GM12873 (cell line): ENCODE measurements at regions not wholly inside any gene's neighbourhood (a gene's known extent, or its start where the extent isn't known, plus 50 kb on each side); places are given as distances from the start of the nearest gene placed in this dataset.
A peak's percentile ranks its signal among the peaks of the same experiment; 100 is the strongest.

Experiments
- TF ChIP-seq, protein P1 (sequence below): IDR thresholded peaks from 2 replicates; pipeline ENCODE4 v1.5.1; 2012; ENCODE audit warnings: low read depth, mild to moderate bottlenecking, moderate library complexity, low read length, control low read depth; ENCODE audit not compliant: insufficient read depth; ENCODE audit errors: missing control alignments

DNA sequence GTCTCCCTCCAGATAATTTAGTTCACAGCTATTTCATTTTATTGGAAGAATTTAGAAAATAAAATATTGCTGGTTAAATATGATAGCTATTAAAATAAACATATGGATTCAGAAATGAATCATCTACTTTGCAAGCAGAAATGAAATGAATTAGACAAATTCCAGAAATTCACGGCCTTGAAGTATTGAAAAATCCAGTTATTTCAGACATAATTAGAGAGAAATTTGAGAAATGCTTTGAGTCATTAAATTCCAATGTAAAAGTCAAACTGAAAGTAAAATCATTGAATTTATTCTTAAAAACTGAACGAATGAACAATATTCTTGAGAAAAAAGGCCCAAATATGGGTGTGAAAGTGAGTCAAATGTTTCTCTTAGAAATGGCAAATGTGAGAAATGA, 632.6 kb upstream of the EDIL3 start:
- TF ChIP-seq, protein P1, sequence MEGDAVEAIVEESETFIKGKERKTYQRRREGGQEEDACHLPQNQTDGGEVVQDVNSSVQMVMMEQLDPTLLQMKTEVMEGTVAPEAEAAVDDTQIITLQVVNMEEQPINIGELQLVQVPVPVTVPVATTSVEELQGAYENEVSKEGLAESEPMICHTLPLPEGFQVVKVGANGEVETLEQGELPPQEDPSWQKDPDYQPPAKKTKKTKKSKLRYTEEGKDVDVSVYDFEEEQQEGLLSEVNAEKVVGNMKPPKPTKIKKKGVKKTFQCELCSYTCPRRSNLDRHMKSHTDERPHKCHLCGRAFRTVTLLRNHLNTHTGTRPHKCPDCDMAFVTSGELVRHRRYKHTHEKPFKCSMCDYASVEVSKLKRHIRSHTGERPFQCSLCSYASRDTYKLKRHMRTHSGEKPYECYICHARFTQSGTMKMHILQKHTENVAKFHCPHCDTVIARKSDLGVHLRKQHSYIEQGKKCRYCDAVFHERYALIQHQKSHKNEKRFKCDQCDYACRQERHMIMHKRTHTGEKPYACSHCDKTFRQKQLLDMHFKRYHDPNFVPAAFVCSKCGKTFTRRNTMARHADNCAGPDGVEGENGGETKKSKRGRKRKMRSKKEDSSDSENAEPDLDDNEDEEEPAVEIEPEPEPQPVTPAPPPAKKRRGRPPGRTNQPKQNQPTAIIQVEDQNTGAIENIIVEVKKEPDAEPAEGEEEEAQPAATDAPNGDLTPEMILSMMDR, result no peak

DNA sequence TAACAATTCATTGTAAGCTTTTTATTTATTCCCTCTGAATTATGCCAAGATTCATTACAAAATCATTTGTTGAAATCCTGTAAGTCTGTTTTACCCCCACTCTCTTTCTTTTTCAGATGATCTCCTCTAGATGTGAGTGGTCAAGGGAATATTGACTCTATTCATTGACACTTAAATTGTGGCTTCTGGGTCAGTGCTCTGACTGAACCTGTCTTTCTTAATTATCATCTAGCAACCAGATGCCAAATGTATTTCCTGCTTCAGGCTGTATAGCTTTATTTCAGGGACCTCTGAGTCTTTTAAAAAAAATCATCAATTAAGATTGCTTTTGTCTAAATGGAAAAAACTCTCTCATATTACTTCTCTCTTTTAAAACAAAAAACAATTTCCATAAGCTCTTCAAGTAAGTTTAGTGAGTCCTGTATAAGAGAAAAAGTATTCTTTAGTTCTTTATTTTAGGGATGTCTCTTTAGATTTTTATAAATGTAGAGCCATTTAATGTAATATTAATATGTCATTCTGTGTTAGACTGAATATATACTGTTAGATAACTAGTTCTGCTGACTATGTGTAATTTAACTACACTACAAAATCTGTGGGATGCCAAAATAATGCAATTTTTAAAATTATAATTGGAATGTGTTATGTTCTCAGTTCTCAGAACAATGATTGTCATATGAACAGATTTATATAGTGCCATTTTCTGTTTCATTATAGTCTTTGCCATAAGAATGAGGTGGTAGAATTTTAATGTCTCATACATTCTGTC, 645.8 kb upstream of the EDIL3 start:
- TF ChIP-seq, protein P1, result no peak

DNA sequence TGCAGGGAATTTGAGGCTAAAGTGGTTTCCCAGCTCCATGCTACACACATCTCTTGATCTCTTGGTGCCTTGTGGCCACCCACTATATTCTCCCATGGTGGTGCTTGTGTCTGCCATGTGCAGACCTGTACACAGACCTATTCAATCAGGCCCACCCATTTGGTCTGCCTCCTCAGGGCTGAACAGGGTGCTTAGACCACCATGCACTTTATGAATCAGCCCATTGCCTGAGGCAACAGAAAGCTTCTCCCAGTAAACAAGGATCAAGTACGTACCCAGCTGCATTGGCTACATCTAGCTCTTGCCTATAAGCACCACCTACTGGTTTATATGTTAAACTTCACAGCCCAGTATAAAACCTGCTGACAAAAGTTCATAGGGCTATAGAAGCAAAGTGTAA, 664.3 kb upstream of the EDIL3 start:
- TF ChIP-seq, protein P1, result peak; percentile 3

DNA sequence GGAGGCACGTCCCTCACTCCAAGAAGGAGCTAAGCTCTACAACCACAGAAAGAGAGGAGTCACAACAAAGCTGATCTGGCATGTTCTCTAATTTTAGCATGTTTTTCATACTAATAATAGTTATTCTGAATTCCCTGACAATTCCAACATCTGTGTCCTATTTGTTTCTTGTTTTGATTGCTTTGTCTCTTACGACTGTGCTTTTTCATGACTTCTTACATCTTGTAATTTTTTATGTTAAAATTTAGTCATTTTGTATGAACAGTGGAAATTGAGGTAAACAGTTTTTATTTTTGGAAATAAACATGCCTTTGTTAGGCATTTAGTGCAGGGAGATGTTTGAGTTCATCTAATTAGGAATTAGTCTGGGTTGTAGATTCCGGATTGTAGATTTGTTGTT, 668.1 kb upstream of the EDIL3 start:
- TF ChIP-seq, protein P1, result no peak

DNA sequence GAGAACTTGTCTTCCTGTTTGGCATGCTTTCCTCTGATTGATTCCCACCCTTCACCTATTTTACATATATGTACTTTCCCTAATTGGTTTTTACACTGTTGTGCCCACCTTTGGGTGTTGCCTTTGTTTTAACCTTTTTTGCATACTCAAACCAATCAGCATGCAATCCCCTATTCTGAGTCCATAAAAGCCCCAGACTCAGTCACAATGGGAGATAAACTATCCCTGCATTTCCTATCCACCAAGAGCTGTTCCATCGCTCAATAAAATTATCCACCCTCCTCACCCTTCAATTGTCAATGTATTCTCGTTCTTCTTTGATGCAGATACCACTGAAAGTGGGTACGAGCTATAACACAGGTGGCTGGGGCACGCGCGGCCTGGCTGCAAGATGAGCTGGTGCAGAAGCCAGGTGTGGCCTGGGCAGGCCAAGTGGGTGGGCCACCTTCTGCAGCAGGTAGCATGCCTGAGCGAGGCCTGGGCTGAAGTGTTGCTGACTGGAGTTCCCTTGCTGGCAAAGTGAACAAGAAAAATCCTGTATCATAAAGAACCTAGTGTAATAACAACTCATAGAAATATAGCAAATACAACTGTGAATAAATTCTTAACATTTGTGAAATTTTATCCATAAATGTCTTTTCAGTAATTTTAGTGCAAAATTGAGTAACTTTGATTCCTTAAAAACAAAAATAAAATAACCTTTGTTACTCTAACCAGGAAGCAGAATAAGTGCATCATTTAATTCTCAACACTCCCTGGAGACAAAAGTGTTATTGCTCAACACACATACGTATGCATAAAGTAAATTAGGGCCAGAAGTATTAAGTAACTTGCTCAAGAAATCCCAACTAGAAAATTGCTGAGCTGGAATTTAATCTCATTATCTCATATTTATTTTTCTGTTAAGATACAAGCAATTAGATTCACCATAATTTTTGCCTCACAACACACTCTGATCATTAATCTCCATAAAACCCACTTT, 685.3 kb upstream of the EDIL3 start:
- TF ChIP-seq, protein P1, result no peak

DNA sequence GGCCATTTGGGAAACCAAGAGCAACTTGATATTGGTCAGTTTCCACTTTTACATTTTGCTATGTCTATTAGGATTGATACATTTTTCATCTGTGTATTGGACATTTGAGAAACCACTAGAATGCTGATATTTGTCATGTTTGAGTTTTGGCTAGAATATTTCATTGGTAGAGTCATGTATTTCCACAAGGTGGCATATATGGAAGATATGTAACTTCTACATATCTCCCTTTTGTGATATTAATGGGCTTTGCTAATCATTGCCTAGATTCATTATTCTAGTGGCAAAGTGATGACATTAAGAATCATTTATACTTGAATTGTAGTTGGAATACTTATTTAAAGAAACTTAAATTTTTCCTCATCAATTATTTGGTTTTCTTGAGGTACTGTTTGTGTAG, 692.9 kb upstream of the EDIL3 start:
- TF ChIP-seq, protein P1, result no peak

DNA sequence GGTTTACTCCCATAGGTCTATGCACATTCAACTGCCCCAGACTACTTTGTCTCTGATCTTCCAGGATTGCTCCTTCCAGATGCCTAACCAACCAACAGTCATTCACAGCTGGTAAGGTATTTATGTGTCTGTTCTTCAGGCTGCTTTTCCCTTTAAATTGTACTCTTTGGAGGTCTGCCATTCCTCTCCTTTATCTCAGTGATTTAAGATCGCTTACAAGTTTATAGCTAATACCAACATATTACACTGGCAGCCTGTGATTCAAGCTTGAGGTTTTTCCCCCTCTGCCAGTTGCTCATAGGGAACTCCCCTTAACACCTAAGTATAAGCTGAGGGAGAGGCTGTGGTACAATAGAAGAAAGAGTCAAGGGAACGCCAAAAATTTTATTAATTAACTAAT, 711.7 kb upstream of the EDIL3 start:
- TF ChIP-seq, protein P1, result no peak
